SK-N-MC (cell line): ENCODE measurements at regions not wholly inside any gene's neighbourhood (a gene's known extent, or its start where the extent isn't known, plus 50 kb on each side); places are given as distances from the start of the nearest gene placed in this dataset.

ENCODE experiments used
- EZH2 ChIP-seq: fragments of 200-600 bp; sonication (generic); IDR thresholded peaks from one replicate; pipeline ENCODE4 v1.6.1; 2017; ENCODE audit warnings: antibody characterized with exemption
- FOXP2 ChIP-seq: optimal IDR thresholded peaks from 2 replicates; pipeline ENCODE3; 2011; ENCODE audit warnings: mild to moderate bottlenecking, moderate library complexity; ENCODE audit not compliant: insufficient read depth; ENCODE audit errors: extremely low read length, control extremely low read depth
- POLR2AphosphoS5 ChIP-seq: IDR thresholded peaks from 2 replicates; pipeline ENCODE4 v1.6.1; 2012; ENCODE audit warnings: mild to moderate bottlenecking, low read depth, low read length, borderline replicate concordance

DNA sequence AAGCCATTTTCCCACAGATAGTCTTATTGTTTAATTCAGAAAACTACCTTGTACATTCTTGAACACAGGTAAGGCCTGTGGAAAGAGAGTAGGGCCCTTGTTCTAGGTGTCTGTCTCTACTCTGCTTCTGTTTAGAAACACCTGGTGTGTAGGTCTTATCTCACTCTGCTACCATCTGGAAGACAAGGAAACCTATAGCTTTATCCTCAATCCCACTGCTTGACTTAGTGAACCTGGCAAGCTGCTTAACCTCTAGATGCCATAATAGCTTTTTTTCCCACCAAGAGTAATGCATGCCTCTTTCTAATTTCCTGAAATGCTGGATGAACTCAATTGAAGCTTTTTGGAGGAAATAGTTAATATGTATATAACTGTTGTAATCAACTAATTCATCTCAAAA, 82.6 kb upstream of the RAP2B start:
- TF ChIP-seq POLR2AphosphoS5 (no peak), EZH2 (no peak), FOXP2 (no peak)
